B cell (primary cell): ENCODE measurements at regions not wholly inside any gene's neighbourhood (a gene's known extent, or its start where the extent isn't known, plus 50 kb on each side); places are given as distances from the start of the nearest gene placed in this dataset.

Source experiments
- ATAC-seq: fragments of 200-7000 bp; cut with Tn5 transposase; one replicate; pipeline ENCODE4 v1.10.0; 2021; ENCODE audit warnings: low read depth, mild to moderate bottlenecking, moderate number of reproducible peaks, moderate library complexity
- CTCF ChIA-PET: fragments of 350-600 bp; sonication (Branson Sonifier 250); formaldehyde crosslinking; loops from one replicate; lab custom pipeline; 2021; ENCODE audit warnings: antibody characterized with exemption, inconsistent platforms; lab: Charles Lee
- POLR2A ChIA-PET: fragments of 350-600 bp; sonication (Branson Sonifier 250); formaldehyde crosslinking; loops from one replicate; lab custom pipeline; 2021; ENCODE audit warnings: antibody characterized with exemption; lab: Charles Lee
- DNase-seq: peaks from one replicate; pipeline ENCODE4 v3.0.0; 2013
- H2AFZ ChIP-seq: 2 replicates; pipeline ENCODE4 v1.6.1; 2012; ENCODE audit warnings: mild to moderate bottlenecking, low read depth, low read length; ENCODE audit not compliant: insufficient read depth, poor library complexity, severe bottlenecking
- H3K27ac ChIP-seq, 2 donors: 1 replicate in 1 of 2; 2 replicates in 1 of 2; pipeline ENCODE4 v1.5.1; 2012 to 2013; ENCODE audit warnings: low read length in 2 of 2, mild to moderate bottlenecking in 2 of 2, moderate library complexity in 1 of 2
- H3K27me3 ChIP-seq, 4 experiments: fragments of 200-600 bp in 1 of 4; sonication (generic) in 1 of 4; replicated peaks in 1 of 4; 1 replicate in 2 of 4; 2 replicates in 2 of 4; pipeline versions ENCODE4 v1.6.1 to v1.7.0; 2013 to 2016; ENCODE audit warnings: low read length in 3 of 4, mild to moderate bottlenecking in 2 of 4, mixed read lengths in 1 of 4, moderate library complexity in 1 of 4; ENCODE audit not compliant: insufficient read depth in 4 of 4, control insufficient read depth in 3 of 4; ENCODE audit errors: control extremely low read depth in 1 of 4
- H3K36me3 ChIP-seq, 2 experiments: replicated peaks in 1 of 2; 1 replicate in 1 of 2; 2 replicates in 1 of 2; pipeline versions ENCODE4 v1.6.1 to v1.7.1; 2013; ENCODE audit warnings: low read length in 1 of 2; ENCODE audit not compliant: insufficient read depth in 2 of 2, control insufficient read depth in 1 of 2; ENCODE audit errors: control extremely low read depth in 1 of 2, extremely low read depth in 1 of 2
- H3K4me1 ChIP-seq, 2 donors: fragments of 200-600 bp in 1 of 2; sonication (generic) in 1 of 2; 1 replicate in 1 of 2; 2 replicates in 1 of 2; pipeline versions ENCODE4 v1.5.1 to v1.6.1; 2013 to 2017; ENCODE audit warnings: low read length in 2 of 2; ENCODE audit not compliant: control insufficient read depth in 2 of 2, insufficient read depth in 2 of 2
- H3K4me2 ChIP-seq: replicated peaks from 2 replicates; pipeline ENCODE3; 2012; ENCODE audit warnings: mild to moderate bottlenecking, low read depth, low read length; ENCODE audit not compliant: poor library complexity, severe bottlenecking
- H3K4me3 ChIP-seq, 5 experiments: fragments of 200-600 bp in 1 of 5; sonication (generic) in 1 of 5; 1 replicate in 3 of 5; 2 replicates in 2 of 5; pipeline versions ENCODE4 v1.5.1 to v1.7.0; 2011 to 2016; ENCODE audit warnings: low read length in 4 of 5, mild to moderate bottlenecking in 4 of 5, low read depth in 2 of 5, control low read depth in 1 of 5, moderate library complexity in 1 of 5; ENCODE audit not compliant: insufficient read depth in 1 of 5; ENCODE audit errors: control extremely low read depth in 1 of 5, extremely low read depth in 1 of 5
- H3K79me2 ChIP-seq: fragments of 200-600 bp; sonication (generic); one replicate; pipeline ENCODE4 v1.6.0; 2016; ENCODE audit warnings: low read length; ENCODE audit not compliant: control insufficient read depth, insufficient read depth
- H3K9ac ChIP-seq: fragments of 200-600 bp; sonication (generic); 2 replicates; pipeline ENCODE4 v1.6.1; 2017; ENCODE audit warnings: mild to moderate bottlenecking, low read length, moderate library complexity
- H3K9me3 ChIP-seq, 3 donors: one replicate each; pipeline versions ENCODE4 v1.6.1 to v1.7.1; 2013; ENCODE audit warnings: low read length in 2 of 3; ENCODE audit not compliant: control insufficient read depth in 2 of 3, insufficient read depth in 1 of 3; ENCODE audit errors: control extremely low read depth in 1 of 3
- H4K20me1 ChIP-seq: 2 replicates; pipeline ENCODE4 v1.6.0; 2012; ENCODE audit warnings: mild to moderate bottlenecking, low read length; ENCODE audit not compliant: insufficient read depth, control insufficient read depth, poor library complexity, severe bottlenecking
- H3K27ac Mint-ChIP-seq: one replicate; pipeline ENCODE4 v1.8.0; 2021; ENCODE audit warnings: mixed read lengths
- H3K27me3 Mint-ChIP-seq: one replicate; pipeline ENCODE4 v1.8.0; 2021; ENCODE audit warnings: mixed read lengths
- H3K4me1 Mint-ChIP-seq: one replicate; pipeline ENCODE4 v1.8.0; 2021; ENCODE audit warnings: mixed read lengths
- H3K4me3 Mint-ChIP-seq: one replicate; pipeline ENCODE4 v1.8.0; 2021; ENCODE audit warnings: mixed read lengths
- H3K9me3 Mint-ChIP-seq: one replicate; pipeline ENCODE4 v1.8.0; 2022; ENCODE audit warnings: mixed read lengths; ENCODE audit not compliant: insufficient read depth
- EZH2 ChIP-seq: IDR thresholded peaks from 2 replicates; pipeline ENCODE4 v1.6.1; 2012; ENCODE audit warnings: borderline replicate concordance, low read depth, mild to moderate bottlenecking, moderate library complexity, low read length; ENCODE audit not compliant: insufficient read depth, poor library complexity, severe bottlenecking
- WGBS: methylation state at CpG from one replicate; pipeline ENCODE4 v1.1.5; 2013; ENCODE audit warnings: missing lambda C conversion rate; ENCODE audit not compliant: insufficient coverage; 5-methylcytosine and 5-hydroxymethylcytosine counted together
- intact Hi-C: fragments of 100-400 bp; cut with micrococcal nuclease; formaldehyde crosslinking; loops from one replicate; pipeline ENCODE4 v1.10.0; 2022
- TF ChIP-seq, protein P1 (sequence below): fragments of 200-600 bp; IDR thresholded peaks from one replicate; pipeline ENCODE4 v1.8.0; 2022; ENCODE audit warnings: antibody characterized with exemption, mild to moderate bottlenecking

DNA sequence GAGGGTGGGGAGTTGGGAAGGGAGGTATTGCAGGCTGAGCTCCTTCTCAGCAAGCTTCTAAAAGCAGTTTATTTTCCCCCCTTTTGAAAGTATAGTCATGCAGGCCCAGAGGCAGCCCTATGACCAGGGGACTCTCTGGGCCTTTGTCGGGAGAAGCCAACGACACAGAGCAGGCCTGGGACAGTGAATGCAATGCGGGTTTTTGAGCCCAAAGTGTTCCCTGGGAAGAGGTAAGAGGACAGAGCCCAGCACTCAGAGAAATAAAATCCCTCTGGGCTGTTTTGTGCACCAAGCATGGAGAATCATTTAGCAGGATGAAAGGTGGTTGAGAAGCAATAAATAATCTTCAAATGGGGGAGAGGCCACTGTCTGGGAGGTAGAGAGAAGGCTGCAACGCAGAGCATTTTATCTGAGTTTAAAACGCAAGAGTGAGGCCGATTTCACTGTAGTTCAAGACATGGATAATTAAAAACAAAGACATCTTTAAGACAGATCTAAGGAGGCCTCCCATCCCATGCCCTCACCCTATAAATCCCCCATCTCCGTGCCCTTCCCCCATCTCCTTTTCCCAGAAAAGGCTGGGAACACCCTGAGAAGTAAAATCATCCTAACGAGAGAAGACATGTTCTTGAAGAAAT is 237.5 kb downstream of the CDC5L start:
- ATAC-seq: no peak
- H3K9me3 Mint-ChIP-seq: no peaks in the 10 kb centered on the region
- Histone ChIP-seq H3K4me2 (no peak overlapping the region), H3K27me3 (peaks cover 0 to 3% (median 0%) of the 10 kb centered on the region in 4 experiments), H3K36me3 (no peaks in the 10 kb centered on the region), H3K9ac (no peak overlapping the region), H3K4me1 (peaks cover 6 to 13% of the 10 kb centered on the region in 2 donors), H3K9me3 (no peaks in the 10 kb centered on the region), H2AFZ (no peak overlapping the region), H3K79me2 (no peaks in the 10 kb centered on the region), H3K27ac (no peak overlapping the region), H4K20me1 (no peaks in the 10 kb centered on the region), H3K4me3 (no peak overlapping the region)
- no peak for DNase-seq
- H3K27me3 Mint-ChIP-seq: peaks cover 14% of the 10 kb centered on the region
- H3K27ac Mint-ChIP-seq: no peak overlapping the region
- TF ChIP-seq, protein P1, sequence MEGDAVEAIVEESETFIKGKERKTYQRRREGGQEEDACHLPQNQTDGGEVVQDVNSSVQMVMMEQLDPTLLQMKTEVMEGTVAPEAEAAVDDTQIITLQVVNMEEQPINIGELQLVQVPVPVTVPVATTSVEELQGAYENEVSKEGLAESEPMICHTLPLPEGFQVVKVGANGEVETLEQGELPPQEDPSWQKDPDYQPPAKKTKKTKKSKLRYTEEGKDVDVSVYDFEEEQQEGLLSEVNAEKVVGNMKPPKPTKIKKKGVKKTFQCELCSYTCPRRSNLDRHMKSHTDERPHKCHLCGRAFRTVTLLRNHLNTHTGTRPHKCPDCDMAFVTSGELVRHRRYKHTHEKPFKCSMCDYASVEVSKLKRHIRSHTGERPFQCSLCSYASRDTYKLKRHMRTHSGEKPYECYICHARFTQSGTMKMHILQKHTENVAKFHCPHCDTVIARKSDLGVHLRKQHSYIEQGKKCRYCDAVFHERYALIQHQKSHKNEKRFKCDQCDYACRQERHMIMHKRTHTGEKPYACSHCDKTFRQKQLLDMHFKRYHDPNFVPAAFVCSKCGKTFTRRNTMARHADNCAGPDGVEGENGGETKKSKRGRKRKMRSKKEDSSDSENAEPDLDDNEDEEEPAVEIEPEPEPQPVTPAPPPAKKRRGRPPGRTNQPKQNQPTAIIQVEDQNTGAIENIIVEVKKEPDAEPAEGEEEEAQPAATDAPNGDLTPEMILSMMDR: no peak
- TF ChIP-seq EZH2: no peak
- 94% methylated on average over 6 of the region's 8 CpGs for WGBS
- intact Hi-C loops: no loop called here
- ChIA-PET CTCF (no interaction called here), POLR2A (no interaction called here)
- H3K4me1 Mint-ChIP-seq: peaks cover 16% of the 10 kb centered on the region
- no peak overlapping the region for H3K4me3 Mint-ChIP-seq

DNA sequence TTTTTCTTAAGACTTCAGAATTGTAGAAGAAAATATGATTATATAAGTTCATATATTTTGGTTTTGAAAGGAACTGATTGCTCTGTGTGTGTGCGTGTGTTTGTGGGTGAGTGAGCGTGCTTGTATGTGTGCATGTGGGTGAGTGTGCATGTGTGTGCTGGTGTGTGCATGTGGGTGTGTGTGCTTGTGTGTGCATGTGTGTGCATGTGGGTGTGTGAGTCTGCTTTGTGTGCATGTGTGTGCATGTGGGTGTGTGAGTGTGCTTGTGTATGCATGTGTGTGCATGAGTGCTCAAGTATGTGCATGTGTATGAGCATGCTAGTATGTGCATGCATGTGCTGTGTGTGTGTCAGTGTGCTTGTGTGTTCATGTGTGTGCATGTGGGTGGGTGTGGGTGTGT is 238.5 kb downstream of the CDC5L start:
- H3K9me3 ChIP-seq: no peaks in the 10 kb centered on the region
- ATAC-seq (no peak), DNase-seq (no peak)
- Mint-ChIP-seq H3K27ac (no peak overlapping the region), H3K4me1 (peaks cover 16% of the 10 kb centered on the region), H3K27me3 (peaks cover 19% of the 10 kb centered on the region), H3K4me3 (no peak overlapping the region), H3K9me3 (no peaks in the 10 kb centered on the region)
- TF ChIP-seq, protein P1: no peak
- no peak for TF ChIP-seq EZH2
- H3K79me2 ChIP-seq: no peaks in the 10 kb centered on the region
- H3K4me3 ChIP-seq: no peak overlapping the region
- intact Hi-C loops: no loop called here
- H3K4me2 ChIP-seq: no peak overlapping the region
- ChIA-PET CTCF (no interaction called here), POLR2A (no interaction called here)
- H3K27me3 ChIP-seq: peaks cover 0 to 3% (median 0%) of the 10 kb centered on the region in 4 experiments
- H4K20me1 ChIP-seq: no peaks in the 10 kb centered on the region
- H3K27ac ChIP-seq: no peak overlapping the region
- H3K4me1 ChIP-seq: peaks cover 6 to 13% of the 10 kb centered on the region in 2 donors
- no peaks in the 10 kb centered on the region for H3K36me3 ChIP-seq
- H3K9ac ChIP-seq: no peak overlapping the region
- no peak overlapping the region for H2AFZ ChIP-seq
- 94% methylated on average over 2 of the region's 2 CpGs for WGBS
